IPS-NIHi11 (cell line): ENCODE measurements at regions not wholly inside any gene's neighbourhood (a gene's known extent, or its start where the extent isn't known, plus 50 kb on each side); places are given as distances from the start of the nearest gene placed in this dataset.
"Not testable (repeated sequence)": the region's sequence is repeated elsewhere in the genome, so short reads cannot be mapped to it uniquely, and the experiment has no call there.

Source experiments
- DNase-seq: peaks from one replicate; pipeline ENCODE4 v3.0.0; 2012; ENCODE audit warnings: mixed read lengths, low spot score

DNA sequence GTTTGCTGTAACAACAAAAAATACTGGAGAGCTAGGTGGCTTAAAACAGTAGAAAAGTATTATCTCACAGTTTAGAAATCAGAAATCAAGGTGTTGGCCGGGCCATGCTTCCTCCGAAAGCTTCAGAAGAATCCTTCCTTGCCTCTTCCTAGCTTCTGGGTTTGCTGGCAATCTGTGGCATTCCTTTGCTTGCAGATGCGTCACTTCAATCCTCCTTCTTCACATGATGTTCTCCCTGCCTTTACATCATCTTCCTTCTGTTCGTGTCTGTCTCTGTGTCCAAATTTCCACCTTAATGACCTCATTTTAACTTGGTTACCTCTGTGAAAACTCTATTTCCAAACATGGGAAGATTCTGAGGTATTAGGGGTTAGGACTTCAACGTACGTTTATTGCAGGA is 90.4 kb upstream of the CHD1 start:
- no peak for DNase-seq

DNA sequence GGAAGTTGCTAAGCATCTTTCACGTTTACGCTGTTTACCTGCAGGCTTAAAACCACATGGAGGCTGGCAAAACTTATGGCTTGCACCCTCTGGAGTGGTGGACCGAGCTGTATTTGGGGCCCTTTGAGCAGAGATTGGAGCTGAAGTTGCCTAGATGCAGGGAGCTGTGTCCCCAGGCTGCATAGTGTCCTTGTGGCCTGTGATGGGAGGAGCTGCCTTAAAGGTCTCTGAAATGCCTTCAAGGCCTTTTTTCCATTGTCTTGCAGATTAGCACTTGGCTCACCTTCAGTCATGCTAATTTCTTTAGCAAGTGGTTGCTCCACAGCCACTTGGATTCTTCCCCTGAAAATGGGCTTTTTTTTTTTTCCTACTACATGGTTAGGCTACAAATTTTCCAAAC is 81.5 kb upstream of the CHD1 start:
- peak; percentile 34 for DNase-seq

DNA sequence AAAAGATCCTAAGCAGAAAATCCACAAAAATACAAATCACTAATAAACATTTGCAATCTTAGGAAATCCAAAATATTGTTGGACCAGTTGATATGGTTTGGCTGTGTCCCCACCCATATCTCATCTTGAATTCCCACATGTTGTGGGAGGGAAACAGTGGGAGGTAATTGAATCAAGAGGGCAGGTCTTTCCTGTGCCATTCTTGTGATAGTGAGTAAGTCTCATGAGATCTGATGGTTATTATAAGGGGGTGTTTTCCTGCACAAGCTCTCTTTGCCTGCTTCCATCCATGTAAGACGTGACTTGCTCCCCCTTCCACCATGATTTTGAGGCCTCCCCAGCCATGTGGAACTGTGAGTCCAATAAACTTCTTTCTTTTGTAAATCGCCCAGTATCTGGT is 79.2 kb upstream of the CHD1 start:
- not testable (repeated sequence) for DNase-seq

DNA sequence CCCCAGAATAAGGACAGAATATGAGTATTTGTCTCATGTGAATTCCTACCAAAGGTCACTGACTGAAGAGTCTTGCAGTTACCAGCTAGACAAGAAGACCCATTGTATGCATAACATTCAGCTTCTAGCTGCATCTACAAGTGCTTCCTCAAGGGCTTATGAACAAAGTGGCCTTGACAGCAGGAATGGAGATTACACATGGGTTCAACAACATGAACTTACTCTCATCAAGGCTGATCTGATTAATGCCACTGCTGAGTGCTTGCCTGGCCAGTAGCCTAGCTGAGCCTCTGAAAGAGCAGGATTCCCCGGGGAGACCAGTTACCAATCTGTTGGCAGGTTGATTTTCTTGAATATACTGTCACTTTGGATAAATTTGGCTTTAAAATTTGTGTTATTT is 76.7 kb upstream of the CHD1 start:
- DNase-seq = no peak

DNA sequence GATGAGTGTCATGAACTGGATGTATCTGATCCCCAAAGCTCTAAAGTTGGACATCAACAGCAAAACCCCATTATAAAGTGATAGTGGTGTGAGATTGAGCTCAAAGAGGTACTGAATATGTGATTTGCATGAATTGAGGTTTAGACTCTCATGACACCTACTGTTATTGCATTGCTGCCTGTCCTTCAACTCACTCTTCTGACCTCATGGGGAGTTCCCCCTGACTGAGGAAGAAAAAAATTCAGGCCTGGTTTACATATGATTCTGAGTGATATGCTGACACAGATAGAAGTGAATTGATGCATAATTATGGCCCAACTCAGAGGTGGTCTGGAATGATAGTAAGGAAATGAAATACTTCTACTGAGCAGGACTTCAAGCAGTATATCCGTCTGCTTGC is 76.2 kb upstream of the CHD1 start:
- no peak for DNase-seq

DNA sequence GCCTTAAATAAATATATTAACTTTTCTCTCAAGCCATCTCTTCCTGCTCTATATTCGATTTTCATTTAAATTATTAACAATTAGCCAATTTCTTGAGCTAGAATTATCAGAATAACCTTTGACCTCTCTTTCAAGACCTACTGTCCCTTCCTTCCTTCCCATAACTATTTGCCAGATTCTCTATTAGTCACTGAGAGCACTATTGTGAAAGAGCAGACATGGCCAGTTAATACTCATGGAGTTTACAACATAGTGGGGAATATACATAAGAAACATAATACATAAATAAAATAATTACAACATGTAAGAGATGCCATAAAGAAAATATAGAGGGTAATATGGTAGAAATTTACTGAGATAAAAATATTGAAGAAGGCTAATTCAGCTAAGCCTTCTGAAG is 72.1 kb upstream of the CHD1 start:
- DNase-seq = no peak

DNA sequence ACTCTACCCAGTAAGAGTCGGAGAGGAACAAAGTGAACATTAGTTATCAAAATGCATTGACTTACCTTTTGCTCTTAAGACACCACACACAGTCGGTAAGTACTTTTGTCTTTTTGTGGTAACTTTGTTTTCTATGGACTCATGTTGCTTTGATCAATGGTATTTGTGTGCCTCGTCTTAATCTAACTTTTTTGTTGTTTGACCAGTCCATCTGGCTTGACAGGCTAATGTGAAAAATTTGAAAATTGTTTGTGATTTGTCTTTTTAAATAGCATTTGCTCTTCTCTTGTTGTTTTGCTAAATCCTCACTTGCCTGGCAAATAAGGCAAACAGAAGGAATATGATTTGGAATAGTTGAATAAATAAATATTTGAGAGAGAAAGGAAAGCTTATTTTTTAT is 71.4 kb upstream of the CHD1 start:
- no peak for DNase-seq

DNA sequence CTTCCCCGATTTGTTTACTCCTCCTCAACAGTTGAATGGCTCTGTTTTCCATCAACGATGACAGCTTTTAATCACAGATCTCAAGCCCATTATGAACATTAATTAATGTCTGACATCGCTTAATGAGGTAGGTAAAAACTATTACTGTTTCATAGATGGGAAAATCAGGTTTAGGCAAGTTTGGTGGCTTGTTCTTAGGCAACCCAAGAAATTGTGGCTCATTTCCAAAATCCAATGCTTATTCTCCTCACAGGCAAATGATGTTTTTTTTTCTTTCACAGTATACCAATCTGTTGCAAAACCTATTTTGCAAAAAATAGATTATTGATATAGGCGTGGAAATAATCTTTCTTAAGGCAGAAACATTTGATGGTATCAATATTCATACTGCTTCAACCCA is 70.8 kb upstream of the CHD1 start:
- no peak for DNase-seq

DNA sequence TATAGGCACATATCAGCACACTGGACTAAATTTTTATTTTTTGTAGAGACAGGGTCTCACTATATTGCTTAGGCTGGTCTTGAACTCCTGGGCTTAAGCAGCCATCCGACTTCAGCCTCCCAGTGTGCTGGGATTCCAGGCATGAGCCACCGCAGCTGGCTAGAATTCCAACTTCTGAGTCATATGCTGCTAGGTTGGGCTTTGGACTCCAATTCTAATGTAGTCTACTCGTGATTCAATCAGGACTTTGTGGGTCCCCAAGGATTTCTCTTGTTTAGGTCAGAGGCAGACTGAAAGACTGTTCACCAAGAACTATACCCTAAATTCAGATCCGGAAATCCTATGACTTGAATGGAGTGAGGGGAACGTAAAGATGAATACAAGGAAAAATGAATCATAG is 68.2 kb upstream of the CHD1 start:
- DNase-seq = no peak

DNA sequence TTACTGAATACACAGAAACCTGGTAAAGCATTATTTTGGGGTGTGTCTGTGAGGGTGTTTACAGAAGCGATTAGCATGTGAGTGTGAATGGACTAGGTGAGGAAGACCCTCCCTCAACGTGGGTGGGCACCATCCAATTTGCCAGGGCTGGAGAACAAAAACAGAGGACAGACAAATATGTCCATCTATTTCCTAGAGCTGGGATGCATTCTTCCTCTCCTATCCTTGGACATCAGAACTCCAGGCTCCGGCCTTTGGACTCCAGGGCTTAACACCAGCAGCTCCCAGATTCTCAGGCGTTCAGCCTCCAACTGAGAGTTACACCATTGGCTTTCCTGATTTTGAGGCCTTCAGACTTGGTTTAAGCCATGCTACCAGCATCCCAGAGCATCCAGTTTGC is 65.8 kb upstream of the CHD1 start:
- no peak for DNase-seq

DNA sequence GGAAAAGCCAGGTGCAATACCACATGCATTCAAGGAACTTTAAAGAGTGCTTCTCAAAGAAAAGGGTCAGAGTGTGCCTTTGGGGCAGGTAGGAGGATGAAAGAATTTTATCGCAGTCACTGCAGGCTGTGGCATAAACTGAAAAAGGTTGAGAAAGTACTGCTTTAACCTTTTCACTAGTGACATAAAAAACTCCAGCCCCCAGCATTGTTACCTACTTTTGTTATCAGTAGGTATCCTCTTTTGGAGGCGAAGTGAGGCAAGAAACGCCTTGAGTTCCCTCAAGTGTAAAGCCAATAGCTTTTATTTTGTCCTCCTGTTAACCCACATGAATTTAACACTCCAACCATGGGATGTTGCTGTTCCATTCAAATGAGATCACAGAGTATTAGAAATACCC is 64.7 kb upstream of the CHD1 start:
- no peak for DNase-seq

DNA sequence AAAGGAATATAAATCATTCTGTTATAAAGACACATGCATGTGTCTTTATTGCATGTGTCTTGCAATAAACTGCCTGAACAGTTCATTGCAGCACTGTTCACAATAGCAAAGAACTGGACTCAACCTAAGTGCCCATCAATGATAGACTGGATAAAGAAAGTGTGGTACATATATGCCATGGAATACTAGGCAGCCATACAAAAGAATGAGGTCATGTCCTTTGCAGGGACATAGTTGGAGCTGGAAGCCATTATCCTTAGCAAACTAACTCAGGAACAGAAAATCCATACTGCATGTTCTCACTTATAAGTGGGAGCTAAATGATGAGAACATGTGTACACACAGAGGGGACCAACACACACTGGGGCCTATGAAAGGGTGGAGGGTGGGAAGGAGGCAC is 63.7 kb upstream of the CHD1 start:
- no peak for DNase-seq

DNA sequence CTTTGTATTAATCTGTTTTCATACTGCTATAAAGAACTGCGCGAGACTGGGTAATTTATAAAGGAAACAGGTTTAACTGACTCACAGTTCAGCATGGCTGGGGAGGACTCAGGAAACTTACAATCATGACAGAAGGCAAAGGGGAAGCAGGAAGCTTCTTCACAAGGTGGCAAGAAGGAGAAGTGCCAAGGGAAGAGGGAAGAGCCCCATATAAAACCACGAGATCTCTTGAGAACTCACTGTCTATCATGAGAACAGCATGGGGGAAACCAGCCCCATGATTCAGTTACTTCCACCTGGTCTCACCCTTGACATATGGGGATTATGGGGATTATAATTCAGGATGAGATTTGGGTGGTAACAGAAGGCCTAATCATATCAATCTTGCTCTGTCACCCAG is 60.9 kb upstream of the CHD1 start:
- no peak for DNase-seq

DNA sequence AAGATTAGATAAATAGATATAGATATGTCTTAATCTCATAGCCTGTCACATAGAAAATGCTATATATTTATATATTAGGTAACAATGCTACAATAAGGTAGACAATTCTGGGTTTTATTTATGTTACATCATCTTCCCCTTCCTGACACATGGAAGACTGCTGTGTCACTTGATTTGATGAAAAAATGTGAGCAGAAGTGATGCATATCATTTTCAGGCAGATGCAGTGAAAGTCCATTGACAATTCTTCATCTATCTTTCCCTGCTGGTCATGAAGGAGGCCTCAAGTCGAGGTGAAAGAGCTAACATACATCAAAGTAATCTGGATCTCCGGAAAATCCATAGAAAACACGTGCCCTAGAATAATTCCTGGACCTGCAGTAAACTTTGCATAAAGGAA is 57.8 kb upstream of the CHD1 start:
- DNase-seq = no peak

DNA sequence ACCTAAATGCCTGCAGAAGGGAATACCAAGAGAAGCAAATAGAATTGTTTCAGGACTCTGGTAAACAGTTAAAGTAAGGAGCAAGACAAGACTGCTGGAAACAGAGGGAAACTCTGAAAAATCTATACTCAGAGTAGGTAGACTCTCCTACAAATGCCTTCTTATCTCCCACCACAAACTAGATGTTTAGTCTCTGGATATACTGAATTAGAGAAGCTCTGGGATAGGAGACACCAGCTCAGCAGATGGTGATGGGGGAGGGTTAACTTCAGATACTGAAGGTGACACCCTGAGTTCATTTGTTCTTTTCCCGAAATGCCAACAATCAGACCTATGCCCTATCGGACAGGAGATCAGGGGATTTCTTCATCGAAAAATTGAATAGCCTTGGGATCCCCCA is 54.1 kb upstream of the CHD1 start:
- no peak for DNase-seq
